T-cell (primary cell): ENCODE measurements at regions not wholly inside any gene's neighbourhood (a gene's known extent, or its start where the extent isn't known, plus 50 kb on each side); places are given as distances from the start of the nearest gene placed in this dataset.
A peak's percentile ranks its signal among the peaks of the same experiment; 100 is the strongest.

Source experiments
- ATAC-seq, 4 experiments: fragments of 200-7000 bp in 3 of 4; fragments of 150-1000 bp in 1 of 4; cut with Tn5 transposase; replicated peaks in 1 of 4; 1 replicate in 3 of 4; 2 replicates in 1 of 4; pipeline ENCODE4 v1.10.0; 2021; ENCODE audit warnings: moderate library complexity in 3 of 4, mild to moderate bottlenecking in 2 of 4, moderate number of reproducible peaks in 1 of 4
- CTCF ChIA-PET, 2 donors: fragments of 300-600 bp; sonication (Branson Sonifier 250); formaldehyde crosslinking; loops; one replicate each; lab custom pipeline; 2022; ENCODE audit warnings: antibody characterized with exemption in 2 of 2; lab: Charles Lee
- POLR2A ChIA-PET, 2 donors: fragments of 300-600 bp; sonication (Branson Sonifier 250); formaldehyde crosslinking; loops; one replicate each; lab custom pipeline; 2022; ENCODE audit warnings: antibody characterized with exemption in 2 of 2; lab: Charles Lee
- DNase-seq, 35 experiments: peaks; one replicate each; pipeline versions ENCODE4 v3.0.0 to v3.0.0-alpha.2; 2013 to 2023
- H3K27ac ChIP-seq: one replicate; pipeline ENCODE4 v1.5.1; 2013; ENCODE audit warnings: low read length
- H3K27me3 ChIP-seq, 2 experiments: replicated peaks in 1 of 2; 1 replicate in 1 of 2; 2 replicates in 1 of 2; pipeline versions ENCODE4 v1.6.1 to v1.7.0; 2013; ENCODE audit warnings: low read length in 1 of 2, mixed read lengths in 1 of 2; ENCODE audit not compliant: control insufficient read depth in 2 of 2, insufficient read depth in 2 of 2; ENCODE audit errors: extremely low read depth in 1 of 2
- H3K36me3 ChIP-seq, 2 donors: 1 replicate in 1 of 2; 2 replicates in 1 of 2; pipeline versions ENCODE4 v1.6.1 to v1.7.0; 2013; ENCODE audit warnings: low read length in 1 of 2; ENCODE audit not compliant: control insufficient read depth in 2 of 2, insufficient read depth in 1 of 2; ENCODE audit errors: extremely low read depth in 1 of 2
- H3K4me1 ChIP-seq, 2 experiments: 1 replicate in 1 of 2; 2 replicates in 1 of 2; pipeline versions ENCODE4 v1.6.1 to v1.7.0; 2013; ENCODE audit warnings: low read length in 2 of 2, mixed read lengths in 1 of 2; ENCODE audit not compliant: insufficient read depth in 2 of 2, control insufficient read depth in 1 of 2; ENCODE audit errors: extremely low read depth in 1 of 2
- H3K4me3 ChIP-seq, 2 donors: 1 replicate in 1 of 2; 2 replicates in 1 of 2; pipeline versions ENCODE4 v1.5.1 to v1.7.0; 2013; ENCODE audit warnings: mild to moderate bottlenecking in 2 of 2, low read length in 1 of 2, moderate library complexity in 1 of 2; ENCODE audit not compliant: control insufficient read depth in 1 of 2; ENCODE audit errors: extremely low read depth in 1 of 2
- H3K9me3 ChIP-seq: 2 replicates; pipeline ENCODE4 v1.7.0; 2013
- H3K27ac Mint-ChIP-seq, 2 donors: one replicate each; pipeline ENCODE4 v1.8.0; 2020 to 2021; ENCODE audit warnings: mild to moderate bottlenecking in 2 of 2, mixed read lengths in 2 of 2
- H3K27me3 Mint-ChIP-seq, 2 donors: one replicate each; pipeline ENCODE4 v1.8.0; 2021 to 2022; ENCODE audit warnings: mixed read lengths in 2 of 2
- H3K36me3 Mint-ChIP-seq: one replicate; pipeline ENCODE4 v1.8.0; 2021; ENCODE audit warnings: mixed read lengths
- H3K4me1 Mint-ChIP-seq, 3 donors: one replicate each; pipeline ENCODE4 v1.8.0; 2020 to 2022; ENCODE audit warnings: mixed read lengths in 3 of 3, mild to moderate bottlenecking in 1 of 3
- H3K4me3 Mint-ChIP-seq, 3 donors: one replicate each; pipeline ENCODE4 v1.8.0; 2020 to 2022; ENCODE audit warnings: mild to moderate bottlenecking in 3 of 3, mixed read lengths in 3 of 3, moderate library complexity in 3 of 3
- H3K9me3 Mint-ChIP-seq, 3 donors: one replicate each; pipeline ENCODE4 v1.8.0; 2020 to 2022; ENCODE audit warnings: mixed read lengths in 3 of 3
- whole genome bisulfite sequencing: methylation state at CpG from one replicate; pipeline ENCODE4 v1.1.5; 2013; ENCODE audit warnings: missing lambda C conversion rate; ENCODE audit not compliant: insufficient coverage; 5-methylcytosine and 5-hydroxymethylcytosine counted together

GRCh38 chr1:91130256-91130985, 108.6 kb upstream of the ZNF644 start:
- H3K27ac Mint-ChIP-seq = no peak overlapping the region
- POLR2A ChIA-PET = interaction anchor here in 1 of 2 donors (0.6 kb wide), 1 partner anchor 17 kb away, joined by 16 read pairs; no protein-coding TSS in a partner anchor
- CTCF ChIA-PET = no interaction called here
- H3K9me3 Mint-ChIP-seq = no peaks in the 10 kb centered on the region
- no peak for DNase-seq
- H3K36me3 ChIP-seq = no peaks in the 10 kb centered on the region
- ATAC-seq = no peak
- H3K27ac ChIP-seq = no peak overlapping the region
- no peak overlapping the region for H3K4me3 Mint-ChIP-seq
- no peaks in the 10 kb centered on the region for H3K9me3 ChIP-seq
- H3K4me1 Mint-ChIP-seq = no peaks in the 10 kb centered on the region
- H3K27me3 Mint-ChIP-seq = peaks cover 10 to 14% of the 10 kb centered on the region in 2 donors
- H3K4me3 ChIP-seq = no peak overlapping the region
- no peaks in the 10 kb centered on the region for H3K36me3 Mint-ChIP-seq
- no peaks in the 10 kb centered on the region for H3K4me1 ChIP-seq
- WGBS = 71% methylated on average over 2 of the region's 5 CpGs
- peaks cover 0 to 17% of the 10 kb centered on the region in 2 experiments for H3K27me3 ChIP-seq

GRCh38 chr1:91129458-91129857, 107.6 kb upstream of the ZNF644 start:
- Mint-ChIP-seq H3K27ac (no peak overlapping the region), H3K4me3 (no peak overlapping the region), H3K4me1 (peaks cover 0 to 6% (median 0%) of the 10 kb centered on the region in 3 donors), H3K36me3 (no peaks in the 10 kb centered on the region), H3K27me3 (peaks cover 10 to 14% of the 10 kb centered on the region in 2 donors), H3K9me3 (no peaks in the 10 kb centered on the region)
- POLR2A ChIA-PET = no interaction called here
- H3K4me3 ChIP-seq = no peak overlapping the region
- H3K27ac ChIP-seq = no peak overlapping the region
- peaks cover 0 to 17% of the 10 kb centered on the region in 2 experiments for H3K27me3 ChIP-seq
- WGBS = 100% methylated on average over 2 of the region's 3 CpGs
- H3K4me1 ChIP-seq = no peaks in the 10 kb centered on the region
- CTCF ChIA-PET = no interaction called here
- ATAC-seq (no peak), DNase-seq (no peak)
- H3K36me3 ChIP-seq = no peaks in the 10 kb centered on the region
- no peaks in the 10 kb centered on the region for H3K9me3 ChIP-seq

DNA sequence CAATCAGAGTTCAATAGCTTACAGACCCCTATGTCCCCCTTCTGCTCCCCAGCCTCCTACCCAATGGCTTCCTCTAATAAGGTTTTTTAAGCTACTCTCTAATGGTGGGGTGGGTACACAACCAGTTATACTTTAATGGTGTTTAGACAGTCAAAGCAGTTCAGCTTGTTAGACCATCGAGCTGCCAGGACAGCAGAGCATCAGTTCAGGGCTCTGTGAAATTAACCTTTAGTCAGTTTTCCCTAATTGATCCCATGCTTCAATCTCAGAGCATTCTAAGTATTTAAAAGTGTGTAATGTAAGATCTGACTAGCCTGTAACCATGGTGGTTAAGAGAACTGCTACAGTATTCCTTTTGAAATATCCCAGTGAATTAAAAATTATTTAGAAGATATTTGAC, 107.2 kb upstream of the ZNF644 start:
- H3K36me3 ChIP-seq = no peaks in the 10 kb centered on the region
- peaks cover 0 to 17% of the 10 kb centered on the region in 2 experiments for H3K27me3 ChIP-seq
- WGBS = no CpG with 5 or more reads among the region's 1 CpG
- peaks cover 0 to 6% (median 0%) of the 10 kb centered on the region in 3 donors for H3K4me1 Mint-ChIP-seq
- H3K36me3 Mint-ChIP-seq = no peaks in the 10 kb centered on the region
- ChIA-PET CTCF (no interaction called here), POLR2A (no interaction called here)
- no peak for DNase-seq
- H3K4me3 ChIP-seq = no peak overlapping the region
- H3K4me1 ChIP-seq = no peaks in the 10 kb centered on the region
- no peaks in the 10 kb centered on the region for H3K9me3 Mint-ChIP-seq
- no peak overlapping the region for H3K27ac Mint-ChIP-seq
- H3K9me3 ChIP-seq = no peaks in the 10 kb centered on the region
- no peak overlapping the region for H3K27ac ChIP-seq
- no peak overlapping the region for H3K4me3 Mint-ChIP-seq
- ATAC-seq = no peak
- H3K27me3 Mint-ChIP-seq = peaks cover 10 to 13% of the 10 kb centered on the region in 2 donors

GRCh38 chr1:91124989-91125417, 103.2 kb upstream of the ZNF644 start:
- 64% methylated on average over 1 of the region's 3 CpGs for WGBS

DNA sequence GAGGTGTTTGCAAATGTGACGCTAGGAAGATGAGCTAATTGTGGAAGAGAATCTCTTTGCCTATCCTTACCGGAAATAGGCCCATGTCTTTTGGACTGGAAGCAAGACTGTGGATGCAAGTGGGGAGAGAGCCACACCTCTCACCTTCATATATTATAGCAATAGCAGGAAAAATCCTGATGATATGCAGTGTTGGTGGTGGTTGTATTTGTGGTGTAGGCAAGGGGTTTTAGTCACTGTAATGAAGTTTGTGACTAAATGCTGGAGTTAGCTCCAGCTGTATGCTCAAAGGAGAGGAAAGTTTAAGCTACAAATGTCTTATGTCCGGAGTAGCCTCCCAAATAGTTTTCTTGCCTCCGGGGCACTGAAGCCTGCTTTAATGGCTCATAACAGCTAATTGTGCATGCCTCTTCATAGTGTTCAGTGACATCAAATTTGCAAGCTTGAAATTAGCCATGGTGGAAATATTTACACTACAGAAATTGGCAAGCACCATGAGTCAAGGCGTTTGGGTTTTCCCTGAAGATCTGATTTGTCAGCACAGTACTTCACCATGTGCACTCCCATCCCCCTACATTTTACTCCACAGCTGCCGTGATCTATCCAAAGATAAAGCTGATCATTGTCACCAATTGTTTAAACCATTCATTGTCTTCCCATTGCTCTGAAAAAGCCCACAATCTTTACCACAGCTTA, 102.6 kb upstream of the ZNF644 start:
- Mint-ChIP-seq H3K4me3 (no peak overlapping the region), H3K36me3 (no peaks in the 10 kb centered on the region), H3K9me3 (no peaks in the 10 kb centered on the region), H3K27ac (no peak overlapping the region), H3K4me1 (peaks cover 0 to 9% (median 0%) of the 10 kb centered on the region in 3 donors), H3K27me3 (peaks cover 3 to 6% of the 10 kb centered on the region in 2 donors)
- DNase-seq (peak in 1 of 35 experiments; percentile 15), ATAC-seq (no peak)
- H3K36me3 ChIP-seq = no peaks in the 10 kb centered on the region
- H3K4me1 ChIP-seq = no peaks in the 10 kb centered on the region
- no peak overlapping the region for H3K4me3 ChIP-seq
- H3K27me3 ChIP-seq = peaks cover 0 to 5% of the 10 kb centered on the region in 2 experiments
- H3K27ac ChIP-seq = no peak overlapping the region
- POLR2A ChIA-PET = interaction anchor here in 1 of 2 donors (0.6 kb wide), 2 partner anchors 311 to 1814 kb away, joined by 3 to 4 read pairs; no protein-coding TSS in a partner anchor
- WGBS = 53% methylated on average over 4 of the region's 6 CpGs
- CTCF ChIA-PET = no interaction called here
- H3K9me3 ChIP-seq = no peaks in the 10 kb centered on the region

More at GRCh38 chr1:91124989-91125417, 103.2 kb upstream of the ZNF644 start:
- no peak overlapping the region for H3K27ac ChIP-seq
- H3K36me3 Mint-ChIP-seq = no peaks in the 10 kb centered on the region
- POLR2A ChIA-PET = interaction anchor here in 1 of 2 donors (0.6 kb wide), 1 partner anchor 312 kb away, joined by 4 read pairs; no protein-coding TSS in a partner anchor
- H3K27ac Mint-ChIP-seq = no peak overlapping the region
- peaks cover 3 to 10% of the 10 kb centered on the region in 2 donors for H3K27me3 Mint-ChIP-seq
- ATAC-seq (peak in 2 of 4 experiments; percentile 12 to 46), DNase-seq (peak in 8 of 35 experiments; percentile 3 to 46 (median 12))
- H3K9me3 Mint-ChIP-seq = no peaks in the 10 kb centered on the region
- H3K4me1 ChIP-seq = no peaks in the 10 kb centered on the region
- no peak overlapping the region for H3K4me3 Mint-ChIP-seq
- H3K4me3 ChIP-seq = no peak overlapping the region
- H3K36me3 ChIP-seq = no peaks in the 10 kb centered on the region
- no peaks in the 10 kb centered on the region for H3K9me3 ChIP-seq
- H3K27me3 ChIP-seq = peaks cover 0 to 5% of the 10 kb centered on the region in 2 experiments
- H3K4me1 Mint-ChIP-seq = peaks cover 0 to 9% (median 0%) of the 10 kb centered on the region in 3 donors
- CTCF ChIA-PET = interaction anchor here in 1 of 2 donors (0.6 kb wide), 1 partner anchor 20 kb away, joined by 3 read pairs; no protein-coding TSS in a partner anchor

GRCh38 chr1:91123773-91124172, 101.9 kb upstream of the ZNF644 start:
- CTCF ChIA-PET = interaction anchor here in 1 of 2 donors (0.5 kb wide), 1 partner anchor 1464 kb away, joined by 4 read pairs; no protein-coding TSS in a partner anchor
- no peak overlapping the region for H3K4me3 ChIP-seq

More at GRCh38 chr1:91123773-91124172, 101.9 kb upstream of the ZNF644 start:
- ATAC-seq (no peak), DNase-seq (no peak)
- Mint-ChIP-seq H3K27ac (no peak overlapping the region), H3K27me3 (peaks cover 3 to 6% of the 10 kb centered on the region in 2 donors), H3K4me1 (peaks cover 0 to 9% (median 0%) of the 10 kb centered on the region in 3 donors), H3K4me3 (no peak overlapping the region), H3K9me3 (no peaks in the 10 kb centered on the region), H3K36me3 (no peaks in the 10 kb centered on the region)
- H3K9me3 ChIP-seq = no peaks in the 10 kb centered on the region
- 67% methylated on average over 3 of the region's 4 CpGs for WGBS
- peaks cover 0 to 5% of the 10 kb centered on the region in 2 experiments for H3K27me3 ChIP-seq
- H3K4me1 ChIP-seq = no peaks in the 10 kb centered on the region
- H3K36me3 ChIP-seq = no peaks in the 10 kb centered on the region
- POLR2A ChIA-PET = interaction anchor here in 1 of 2 donors (0.6 kb wide), 1 partner anchor 1813 kb away, joined by 3 read pairs; no protein-coding TSS in a partner anchor
- no peak overlapping the region for H3K27ac ChIP-seq
